NCI-H82 treated with DMSO at 0.1 percent for 48 hours (cell line): ENCODE measurements at regions not wholly inside any gene's neighbourhood (a gene's known extent, or its start where the extent isn't known, plus 50 kb on each side); places are given as distances from the start of the nearest gene placed in this dataset.

ENCODE experiments used
- DNase-seq: peaks from one replicate; lab custom pipeline; 2025; ENCODE audit not compliant: unreplicated experiment; lab: John Stamatoyannopoulos, UW

DNA sequence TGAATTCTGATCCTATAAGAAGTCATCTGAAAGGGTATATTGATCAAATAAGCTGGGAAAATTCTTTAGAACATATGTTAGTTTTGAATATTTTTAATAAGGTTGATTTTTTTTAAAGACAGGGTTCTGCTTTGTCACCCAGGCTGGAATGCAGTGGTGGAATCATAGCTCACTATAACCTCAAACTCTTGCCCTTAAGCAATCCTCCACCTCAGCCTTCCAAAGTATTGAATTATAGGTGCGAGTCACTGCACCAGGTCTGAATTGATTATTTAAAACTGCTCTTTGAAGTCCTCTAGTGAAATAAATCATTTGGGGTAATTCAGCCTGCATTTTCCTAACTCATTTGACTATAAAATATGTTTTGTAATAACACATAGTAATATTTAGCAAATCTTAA is 812.3 kb downstream of the PDHA2 start:
- no peak for DNase-seq

DNA sequence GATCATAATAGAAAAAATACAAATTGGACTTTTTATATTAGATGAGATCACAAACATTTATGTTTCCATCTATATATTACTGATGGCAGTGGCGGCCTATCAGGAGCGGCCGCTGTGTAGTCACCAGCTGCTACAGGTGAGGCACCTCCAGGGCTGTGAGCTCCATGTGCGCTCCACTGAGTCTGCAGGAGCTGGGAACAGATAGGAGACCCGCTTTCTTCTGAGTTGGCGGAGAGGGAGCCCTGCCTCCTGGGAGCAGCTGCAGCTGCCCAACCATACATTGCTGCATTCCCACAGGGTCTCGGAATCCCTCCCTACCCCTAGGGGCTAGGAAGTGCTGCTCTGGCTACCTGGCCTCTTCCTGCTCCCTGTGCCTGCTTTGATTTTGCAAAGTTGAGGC is 812.9 kb downstream of the PDHA2 start:
- DNase-seq: no peak

DNA sequence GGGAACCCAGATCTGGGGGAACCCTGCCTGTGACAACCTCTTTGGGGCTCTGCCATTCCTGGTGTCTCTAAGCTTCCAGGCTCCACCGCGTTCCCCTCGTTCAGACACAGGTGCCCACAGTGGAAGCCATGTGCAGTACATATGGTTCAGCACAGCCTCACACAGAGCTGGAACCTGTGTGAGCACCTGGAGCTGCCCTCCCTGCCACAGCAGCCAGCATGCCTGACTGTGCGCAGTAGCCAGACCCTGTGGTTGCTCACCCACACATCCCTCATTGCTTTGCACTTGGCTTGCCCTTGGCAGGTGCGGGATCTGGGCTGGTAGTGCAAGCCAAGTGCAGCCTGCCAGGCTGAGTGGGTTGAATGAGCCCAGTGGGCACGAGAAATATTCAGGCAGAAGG is 814.2 kb downstream of the PDHA2 start:
- DNase-seq: no peak

DNA sequence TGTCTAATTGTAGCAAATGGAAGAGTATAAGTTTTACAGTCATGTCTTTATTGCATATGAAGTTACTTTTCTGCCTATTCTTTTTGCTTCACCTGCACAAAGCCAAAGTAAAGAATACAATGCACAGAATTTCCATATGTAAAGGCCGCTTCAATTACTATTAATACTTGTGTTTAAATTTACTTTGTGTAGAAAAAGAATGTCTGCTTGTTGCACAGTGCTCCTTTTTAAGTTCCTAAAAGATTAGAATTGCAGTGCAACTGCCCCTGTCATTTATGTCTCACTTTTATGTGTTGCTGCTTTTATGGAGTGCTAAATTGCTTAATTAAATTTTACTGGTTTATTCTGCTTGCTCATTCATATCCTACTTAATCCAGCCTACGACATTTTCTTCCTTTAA is 830.5 kb downstream of the PDHA2 start:
- DNase-seq: no peak

DNA sequence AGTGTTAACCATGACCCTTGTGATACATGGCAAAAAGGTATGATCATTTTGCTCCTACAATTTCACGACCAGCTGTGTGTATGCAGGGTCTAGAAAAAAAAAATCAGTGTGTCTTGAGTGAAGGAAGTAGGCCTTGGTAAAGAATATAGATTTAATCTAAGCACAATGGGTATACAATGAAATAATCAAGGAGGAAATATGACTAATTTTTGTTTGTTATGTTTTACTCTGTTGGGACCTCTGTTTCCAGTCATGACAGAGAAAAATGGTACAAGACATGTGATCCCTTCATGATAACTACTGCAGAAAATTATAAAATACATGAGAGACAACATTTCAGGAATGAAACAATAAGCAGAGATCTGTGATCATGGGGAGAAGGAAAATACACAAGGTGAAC is 835.5 kb downstream of the PDHA2 start:
- DNase-seq: no peak

DNA sequence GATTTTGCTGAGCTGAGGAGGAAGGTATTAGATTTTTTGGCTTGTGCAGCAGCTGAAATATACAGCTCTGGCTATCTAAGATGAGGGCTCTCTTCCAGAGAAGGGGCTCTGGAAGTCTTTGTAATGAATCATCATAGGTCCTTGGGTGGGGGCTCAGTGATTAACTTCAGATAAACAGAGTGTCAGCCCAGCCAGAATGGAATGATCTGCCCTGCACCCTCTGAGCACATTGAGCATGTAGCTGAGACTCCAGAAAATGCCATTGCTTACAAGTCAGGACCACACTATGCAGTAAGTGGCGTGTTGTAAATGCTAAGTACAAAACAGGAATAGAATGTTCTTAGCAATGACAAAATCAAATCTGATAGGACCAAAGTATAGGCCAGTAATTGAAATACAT is 836.0 kb downstream of the PDHA2 start:
- no peak for DNase-seq

DNA sequence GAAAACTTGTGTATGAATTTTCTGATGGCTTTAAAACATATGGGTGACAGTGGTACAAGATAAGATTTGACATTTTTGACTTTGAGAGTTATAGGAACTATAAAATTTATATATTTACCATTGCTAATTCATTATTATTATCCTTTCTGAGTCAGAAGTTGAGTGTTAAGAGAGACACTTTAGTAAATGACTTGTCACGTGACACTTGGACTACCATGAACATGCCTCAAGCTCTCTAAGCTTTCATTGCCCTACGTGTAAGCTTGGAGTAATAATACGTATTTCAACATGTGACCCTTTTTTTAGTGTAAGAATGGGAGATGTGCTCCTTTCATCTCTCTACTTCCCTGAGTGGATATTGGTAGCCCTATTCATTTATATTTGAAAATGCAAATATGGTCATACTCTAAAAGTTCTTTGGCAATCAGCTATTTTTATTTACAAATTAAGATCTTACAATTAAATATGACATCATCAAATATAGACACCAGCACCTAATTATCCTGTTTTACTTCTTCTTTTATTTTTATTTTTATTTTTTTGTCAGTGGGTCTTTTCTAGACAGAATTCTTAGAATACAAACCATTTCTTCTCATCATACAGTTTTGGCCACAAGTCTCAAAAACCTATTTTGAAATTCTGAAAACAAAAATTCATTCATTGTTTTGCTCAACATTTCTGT is 837.0 kb downstream of the PDHA2 start:
- DNase-seq: no peak

DNA sequence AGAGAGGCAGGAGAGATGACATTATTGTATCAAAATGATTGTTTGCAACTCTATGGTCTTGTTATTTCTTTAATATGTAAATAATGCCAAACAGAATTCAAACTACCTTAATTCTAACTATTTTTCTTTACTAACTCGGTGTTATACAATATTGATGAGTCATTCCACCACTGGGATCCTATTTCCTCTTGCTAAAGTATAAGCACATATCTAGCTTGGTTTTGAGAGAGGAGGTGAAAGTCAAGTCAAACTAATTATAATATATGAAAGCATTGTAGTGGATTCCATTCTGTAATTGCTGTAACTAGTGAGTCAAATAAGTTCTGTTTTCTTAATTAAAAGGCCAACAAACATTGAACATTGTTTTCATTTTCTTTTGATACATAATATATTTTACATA is 837.6 kb downstream of the PDHA2 start:
- DNase-seq: no peak

DNA sequence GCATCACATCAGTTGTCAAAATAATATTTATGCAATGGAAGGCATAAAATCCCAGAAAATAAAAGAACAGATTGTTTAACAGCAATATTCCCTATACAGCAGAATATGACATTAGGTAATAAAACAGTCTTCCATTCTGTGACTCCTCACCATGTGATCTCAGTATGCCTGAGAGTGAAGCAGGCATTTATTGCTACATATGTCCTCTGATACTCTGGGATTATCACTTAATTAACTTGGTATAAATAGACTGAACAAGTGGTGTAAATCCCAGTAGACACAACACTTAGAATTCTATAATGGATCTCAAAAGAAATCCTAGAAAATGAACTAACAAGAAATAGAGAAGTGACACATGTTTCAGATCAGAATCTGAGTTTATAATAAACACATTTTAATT is 841.3 kb downstream of the PDHA2 start:
- no peak for DNase-seq

DNA sequence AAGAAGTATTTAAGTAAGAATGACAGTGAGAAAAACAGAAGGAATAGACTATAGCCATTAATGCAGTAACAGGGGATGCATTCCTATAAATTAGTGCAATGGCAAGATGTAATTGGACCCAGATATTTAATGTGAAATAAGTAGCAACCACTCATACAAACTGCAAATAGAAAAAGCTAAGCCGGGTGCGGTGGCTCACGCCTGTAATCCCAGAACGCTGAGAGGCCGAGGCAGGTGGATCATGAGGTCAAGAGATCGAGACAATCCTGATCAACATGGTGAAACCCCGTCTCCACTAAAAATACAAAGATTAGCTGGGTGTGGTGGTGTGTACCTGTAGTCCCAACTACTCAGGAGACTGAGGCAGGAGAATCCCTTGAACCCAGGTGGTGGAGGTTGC is 845.8 kb downstream of the PDHA2 start:
- DNase-seq: no peak

DNA sequence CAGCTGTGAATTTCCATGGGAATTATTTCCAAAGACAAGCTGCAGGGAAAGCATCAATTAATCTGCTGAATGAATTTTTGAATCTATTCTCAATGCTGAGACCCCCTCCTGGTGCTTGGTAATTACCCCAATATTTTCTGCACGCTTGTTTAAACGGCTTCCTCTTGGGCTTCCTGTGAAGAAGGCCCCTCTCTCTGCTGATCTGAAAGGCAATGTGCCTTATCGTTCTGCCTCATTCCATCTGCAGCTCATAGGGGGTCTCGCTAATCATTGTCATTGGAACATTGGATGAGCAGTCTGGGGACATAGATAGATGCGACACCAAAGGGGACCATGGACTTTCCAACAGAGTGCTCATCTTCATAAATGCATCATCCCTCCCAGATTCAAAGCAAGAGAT is 851.6 kb downstream of the PDHA2 start:
- DNase-seq: no peak

DNA sequence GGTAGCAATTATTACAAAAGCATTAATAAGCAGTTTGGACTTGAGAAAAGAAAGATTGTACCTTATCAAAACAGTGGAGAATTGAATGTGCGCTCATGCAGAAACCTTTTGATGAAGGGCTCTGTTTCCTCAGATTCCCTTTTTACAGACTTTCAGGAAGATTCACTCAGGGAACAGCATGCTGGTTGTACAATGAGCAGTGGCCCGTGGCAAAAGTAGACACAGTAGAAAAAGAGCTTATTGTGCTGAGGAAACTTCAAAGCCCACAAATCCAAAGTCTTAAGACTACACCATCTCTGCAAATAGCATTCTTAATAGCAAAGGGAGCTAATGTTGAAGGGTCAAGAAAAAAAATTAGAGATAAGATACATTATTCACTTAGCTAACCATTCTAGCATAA is 858.9 kb downstream of the PDHA2 start:
- DNase-seq: no peak

DNA sequence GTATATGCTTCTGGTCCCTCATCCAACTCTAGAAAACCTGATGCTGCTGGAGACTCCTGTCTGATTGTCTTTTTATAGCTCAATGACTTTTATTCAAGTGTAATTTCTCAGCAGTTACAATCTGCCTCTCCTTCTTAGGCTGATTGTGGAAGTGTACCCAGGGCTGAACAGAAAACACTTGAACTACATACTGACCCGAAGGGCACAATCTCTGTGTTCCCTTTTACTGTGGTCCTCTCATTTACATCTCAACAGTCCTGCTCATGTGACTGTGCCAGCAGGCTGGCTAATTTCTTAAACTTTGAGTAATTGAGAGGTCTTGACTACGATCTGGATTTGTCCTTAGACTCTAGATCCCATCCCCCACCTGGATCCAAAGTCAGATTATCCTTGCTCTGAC is 863.4 kb downstream of the PDHA2 start:
- DNase-seq: no peak

DNA sequence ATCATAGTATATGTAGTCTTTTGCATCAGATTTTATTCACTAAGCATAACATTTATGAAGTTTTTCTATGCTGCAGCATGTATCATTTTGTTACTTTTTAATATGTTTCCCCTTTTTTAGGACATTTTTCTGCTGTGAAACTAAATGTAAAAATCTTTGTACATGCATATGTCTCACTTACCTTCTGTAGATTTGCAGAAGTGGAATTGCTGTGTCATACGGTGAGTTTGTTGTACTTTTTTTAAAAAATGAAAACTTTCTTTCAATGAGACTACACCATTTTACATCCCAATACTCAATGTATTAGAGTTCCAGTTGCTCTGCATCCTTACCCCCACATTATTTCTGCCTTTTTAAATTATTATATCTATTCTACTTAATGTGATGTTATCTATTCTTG is 868.9 kb downstream of the PDHA2 start:
- DNase-seq: no peak

DNA sequence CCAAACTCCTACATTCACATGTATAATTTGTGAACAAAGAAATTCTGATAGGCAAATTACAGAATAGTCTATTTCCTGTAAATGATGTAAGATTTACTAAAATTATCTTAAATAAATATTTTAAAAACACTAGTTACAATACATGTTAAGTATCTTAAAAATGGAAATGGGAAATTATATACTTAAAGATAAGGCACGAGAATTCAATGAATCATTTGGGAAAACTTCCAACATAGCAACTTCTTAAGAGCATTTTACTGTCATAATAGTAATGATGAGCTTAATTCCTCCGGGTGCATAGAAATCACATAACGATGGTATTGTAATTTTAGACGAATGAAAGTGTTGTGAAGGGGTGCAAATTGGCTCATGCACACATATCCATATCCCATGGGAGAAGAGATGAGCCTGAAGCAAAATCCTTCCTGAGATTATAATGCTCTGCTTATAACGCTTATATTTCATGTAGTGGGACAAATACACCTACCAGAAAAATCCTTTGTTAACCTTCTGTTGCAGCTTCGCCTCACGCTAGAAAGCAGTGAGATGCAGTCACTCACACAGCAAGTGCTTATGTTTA is 873.5 kb downstream of the PDHA2 start:
- DNase-seq: no peak

DNA sequence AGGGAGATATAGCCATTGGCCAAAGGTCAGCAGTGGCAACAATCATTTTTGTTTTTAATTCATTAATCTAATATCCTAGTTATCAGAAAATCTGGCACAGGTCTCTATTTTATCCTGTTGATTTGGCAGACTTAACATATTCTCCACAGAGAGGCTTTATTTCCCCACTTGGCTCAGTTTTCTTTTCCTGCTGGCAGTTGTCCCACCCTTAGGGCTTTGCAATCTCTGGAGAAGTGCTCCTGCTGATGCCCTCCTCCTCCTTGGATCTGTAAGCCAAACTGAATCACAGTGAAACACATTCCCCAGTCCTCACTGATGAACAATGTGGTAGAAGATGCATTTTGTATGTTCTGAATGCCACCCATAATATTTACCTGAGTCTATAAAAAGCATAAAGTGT is 889.7 kb downstream of the PDHA2 start:
- no peak for DNase-seq

DNA sequence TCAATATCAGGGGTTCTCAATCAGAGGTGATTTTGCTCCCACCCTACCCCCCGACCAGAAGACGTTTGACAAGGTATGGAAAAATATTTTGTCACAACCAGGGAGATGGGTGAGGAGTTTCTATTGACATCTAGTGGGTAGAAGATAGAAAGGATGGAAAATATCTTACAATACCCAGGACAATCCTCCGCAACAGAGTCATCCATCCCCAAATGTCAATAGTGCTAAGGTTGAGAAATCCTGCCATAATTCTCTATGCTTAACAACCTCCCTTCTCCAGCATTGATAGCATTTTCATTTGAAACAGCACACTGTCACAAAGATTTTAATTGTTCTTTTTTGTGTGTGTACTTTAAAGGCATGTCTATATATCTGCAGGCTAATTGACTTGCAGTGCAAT is 890.5 kb downstream of the PDHA2 start:
- no peak for DNase-seq

DNA sequence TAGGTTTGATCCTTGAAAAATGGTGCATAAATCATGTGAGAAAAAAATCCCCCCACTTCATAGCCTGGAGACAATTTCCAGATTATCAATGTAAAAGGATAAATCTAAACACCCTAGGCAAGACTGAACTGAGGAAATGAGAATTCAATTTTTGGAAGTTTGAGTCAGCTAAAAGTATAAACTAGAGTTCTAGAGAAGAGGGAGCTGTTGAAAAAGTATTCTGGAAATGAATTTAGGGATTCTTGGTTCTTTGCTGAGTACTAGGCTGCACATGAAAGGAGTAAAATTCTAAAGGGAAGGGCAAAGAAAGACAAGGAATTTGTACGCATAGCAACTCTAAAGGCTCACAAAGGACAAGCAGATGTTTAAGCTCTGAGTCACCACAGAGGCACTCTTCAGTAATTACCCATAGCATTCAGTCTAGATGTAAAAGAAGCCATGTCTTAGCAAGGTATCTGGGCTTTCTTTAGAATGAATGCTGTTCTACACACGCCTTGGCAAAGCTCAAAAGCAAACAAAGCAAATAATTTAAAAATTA is 896.5 kb downstream of the PDHA2 start:
- DNase-seq: no peak

DNA sequence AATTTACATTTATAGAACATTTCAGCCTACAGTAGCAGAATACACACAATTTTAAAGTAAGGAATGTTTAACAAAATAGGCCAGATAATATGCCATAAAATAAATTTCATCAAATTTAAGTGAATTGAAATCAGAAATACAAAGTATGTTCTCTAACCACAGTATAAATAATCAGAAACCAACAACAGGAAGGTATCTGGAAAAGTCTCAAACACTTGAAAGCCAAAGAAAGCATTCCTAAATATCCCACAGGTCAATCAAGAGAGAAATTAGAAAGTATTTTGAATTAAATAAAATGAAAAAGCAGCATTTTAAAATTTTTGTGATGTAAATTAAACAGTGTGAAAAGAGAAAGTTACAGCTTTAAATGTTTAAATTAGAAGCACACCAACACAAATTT is 899.2 kb downstream of the PDHA2 start:
- no peak for DNase-seq

DNA sequence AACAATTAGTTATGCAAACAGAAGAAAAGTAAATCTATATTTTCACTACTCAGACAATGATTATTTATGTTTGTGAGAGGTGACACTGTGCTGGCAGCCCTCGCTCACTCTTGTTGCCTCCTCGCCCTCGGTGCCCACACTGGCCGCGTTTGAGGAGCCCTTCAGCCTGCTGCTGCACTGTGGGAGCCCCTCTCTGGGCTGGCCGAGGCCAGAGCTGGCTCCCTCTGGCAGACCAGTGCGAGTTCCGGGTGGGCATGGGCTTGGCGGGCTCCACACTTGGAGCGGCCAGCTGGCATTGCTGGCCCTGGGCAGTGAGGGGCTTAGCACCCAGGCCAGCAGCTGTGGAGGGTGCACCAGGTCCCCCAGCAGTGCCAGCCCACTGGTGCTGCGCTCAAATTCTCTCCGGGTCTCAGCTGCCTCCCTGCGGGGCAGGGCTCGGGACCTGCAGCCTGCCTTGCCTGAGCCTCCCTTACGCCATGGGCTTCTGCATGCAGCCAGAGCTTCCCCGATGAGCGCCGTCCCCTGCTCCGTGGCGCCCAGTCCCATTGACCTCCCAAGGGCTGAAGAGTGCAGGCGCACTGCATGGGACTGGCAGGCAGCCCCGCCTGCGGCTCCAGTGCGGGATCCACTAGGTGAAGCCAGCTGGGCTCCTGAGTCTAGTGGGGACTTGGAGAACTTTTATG is 902.6 kb downstream of the PDHA2 start:
- no peak for DNase-seq

DNA sequence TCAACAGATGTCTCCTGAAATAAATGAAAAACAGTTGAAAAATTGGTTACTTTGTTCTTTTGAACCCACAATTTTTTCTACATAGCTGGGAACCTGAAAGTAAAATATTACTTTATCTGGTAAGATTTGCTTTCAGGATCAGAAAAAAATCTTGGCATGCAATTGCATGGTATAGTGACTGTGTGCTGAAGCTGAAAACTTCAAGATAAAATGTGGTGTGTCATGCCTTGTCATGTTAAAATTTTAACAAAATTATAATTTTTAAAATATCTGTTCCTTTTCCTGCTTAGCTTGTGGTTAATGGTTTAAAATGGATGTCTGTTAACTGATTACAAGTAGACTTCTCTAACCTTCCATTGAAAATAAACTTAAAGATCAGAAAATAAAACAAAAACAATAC is 904.8 kb downstream of the PDHA2 start:
- no peak for DNase-seq

DNA sequence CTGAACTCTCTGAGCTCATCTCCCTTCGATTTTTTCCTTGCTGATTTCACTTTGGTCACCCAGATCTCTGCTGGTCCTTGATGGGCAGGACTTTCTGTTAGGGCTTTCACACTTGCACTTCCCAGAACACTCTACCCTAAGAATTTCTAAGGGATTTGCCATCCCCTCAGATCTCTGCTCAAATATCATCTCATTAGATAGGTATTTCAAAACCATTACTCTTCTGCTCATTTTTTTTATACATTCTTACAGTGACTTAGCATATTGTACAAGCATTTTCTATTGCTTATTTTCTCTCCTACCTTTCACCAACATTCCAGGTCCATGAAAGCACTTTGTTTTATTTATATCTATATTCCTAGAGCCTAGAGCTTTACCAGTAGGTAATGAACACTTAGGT is 913.3 kb downstream of the PDHA2 start:
- no peak for DNase-seq
